Inflammatory macrophage (primary cell): ENCODE measurements at regions not wholly inside any gene's neighbourhood (a gene's known extent, or its start where the extent isn't known, plus 50 kb on each side); places are given as distances from the start of the nearest gene placed in this dataset.
A peak's percentile ranks its signal among the peaks of the same experiment; 100 is the strongest.
"Not testable (repeated sequence)": the region's sequence is repeated elsewhere in the genome, so short reads cannot be mapped to it uniquely, and the experiment has no call there.

Experiments used
- DNase-seq, 2 donors: peaks; one replicate each; pipeline ENCODE4 v3.0.0-alpha.2; 2020 to 2022

GRCh38 chrX:150167482-150168324 is 195.4 kb upstream of the MAMLD1 start:
- no peak for DNase-seq

- DNase-seq: no peak
Measured at GRCh38 chrX:150182161-150182560, 181.0 kb upstream of the MAMLD1 start.

GRCh38 chrX:150184491-150184890 is 178.6 kb upstream of the MAMLD1 start:
- no peak for DNase-seq

- no peak for DNase-seq
Measured at GRCh38 chrX:150185766-150186165, 177.4 kb upstream of the MAMLD1 start.

- DNase-seq: no peak
Measured at GRCh38 chrX:150192816-150193215, 170.3 kb upstream of the MAMLD1 start.

GRCh38 chrX:150196285-150196684 is 166.8 kb upstream of the MAMLD1 start:
- no peak for DNase-seq

- no peak for DNase-seq
Measured at GRCh38 chrX:150197388-150197787, 165.7 kb upstream of the MAMLD1 start.

- DNase-seq: no peak
Measured at GRCh38 chrX:150198776-150199175, 164.3 kb upstream of the MAMLD1 start.

- no peak for DNase-seq
Measured at GRCh38 chrX:150199181-150199580, 163.9 kb upstream of the MAMLD1 start.

- no peak for DNase-seq
Measured at GRCh38 chrX:150199803-150200202, 163.3 kb upstream of the MAMLD1 start.

- DNase-seq: no peak
Measured at GRCh38 chrX:150200361-150200760, 162.8 kb upstream of the MAMLD1 start.

- DNase-seq: peak; percentile 85 to 92
Measured at GRCh38 chrX:150200820-150201287, 162.3 kb upstream of the MAMLD1 start.

GRCh38 chrX:150201391-150201790 is 161.7 kb upstream of the MAMLD1 start:
- DNase-seq: no peak

GRCh38 chrX:150201841-150202240 is 161.3 kb upstream of the MAMLD1 start:
- no peak for DNase-seq

- DNase-seq: peak; percentile 70 to 77
Measured at GRCh38 chrX:150202641-150203247, 160.4 kb upstream of the MAMLD1 start.

GRCh38 chrX:150203248-150203645 is 159.9 kb upstream of the MAMLD1 start:
- peak; percentile 44 to 46 for DNase-seq

GRCh38 chrX:150205011-150205410 is 158.1 kb upstream of the MAMLD1 start:
- DNase-seq: no peak

- no peak for DNase-seq
Measured at GRCh38 chrX:150207733-150208132, 155.4 kb upstream of the MAMLD1 start.

GRCh38 chrX:150211988-150212387 is 151.1 kb upstream of the MAMLD1 start:
- no peak for DNase-seq

GRCh38 chrX:150212672-150213480 is 150.2 kb upstream of the MAMLD1 start:
- DNase-seq: no peak

- no peak for DNase-seq
Measured at GRCh38 chrX:150213481-150214030, 149.6 kb upstream of the MAMLD1 start.

- DNase-seq: not testable (repeated sequence)
Measured at GRCh38 chrX:150216000-150216399, 147.1 kb upstream of the MAMLD1 start.

- no peak for DNase-seq
Measured at GRCh38 chrX:150216716-150217115, 146.4 kb upstream of the MAMLD1 start.
